Astrocyte (in vitro differentiated cells and primary cell): ENCODE measurements at regions not wholly inside any gene's neighbourhood (a gene's known extent, or its start where the extent isn't known, plus 50 kb on each side); places are given as distances from the start of the nearest gene placed in this dataset.

Experiments used
- DNase-seq: peaks from one replicate; pipeline ENCODE4 v3.0.0-alpha.2; 2010; ENCODE audit warnings: low read depth
- FAIRE-seq: peaks from 2 replicates; lab custom pipeline; 2011; peaks lifted over from hg19 to GRCh38; lab: Jason Lieb, UNC
- H2AFZ ChIP-seq: 2 replicates; pipeline ENCODE4 v1.6.0; 2012; ENCODE audit warnings: low read depth, low read length, inconsistent platforms
- H3K27ac ChIP-seq: 2 replicates; pipeline ENCODE4 v1.5.1; 2011; ENCODE audit warnings: low read depth, low read length, inconsistent platforms
- H3K27me3 ChIP-seq: 2 replicates; pipeline ENCODE4 v1.6.0; 2011; ENCODE audit warnings: low read length, inconsistent platforms; ENCODE audit not compliant: insufficient read depth
- H3K36me3 ChIP-seq: 2 replicates; pipeline ENCODE4 v1.5.1; 2011; ENCODE audit warnings: low read length, inconsistent platforms; ENCODE audit not compliant: insufficient read depth
- H3K4me1 ChIP-seq: 2 replicates; pipeline ENCODE4 v1.5.1; 2011; ENCODE audit warnings: low read length, inconsistent platforms; ENCODE audit not compliant: insufficient read depth
- H3K4me2 ChIP-seq: 2 replicates; pipeline ENCODE4 v1.6.0; 2012; ENCODE audit warnings: low read length, inconsistent platforms
- H3K4me3 ChIP-seq: 2 replicates; pipeline ENCODE4 v1.5.1; 2011; ENCODE audit warnings: low read depth, mild to moderate bottlenecking, low read length, inconsistent platforms; ENCODE audit not compliant: insufficient read depth
- H3K79me2 ChIP-seq: 2 replicates; pipeline ENCODE4 v1.6.0; 2012; ENCODE audit warnings: mild to moderate bottlenecking, low read length, inconsistent platforms; ENCODE audit not compliant: insufficient read depth
- H3K9ac ChIP-seq: 2 replicates; pipeline ENCODE4 v1.6.0; 2012; ENCODE audit warnings: mild to moderate bottlenecking, low read length, inconsistent platforms
- H3K9me3 ChIP-seq: 2 replicates; pipeline ENCODE4 v1.5.1; 2012; ENCODE audit warnings: low read depth, mild to moderate bottlenecking, low read length, inconsistent platforms; ENCODE audit not compliant: insufficient read depth
- H4K20me1 ChIP-seq: 2 replicates; pipeline ENCODE4 v1.6.0; 2012; ENCODE audit warnings: low read length, inconsistent platforms; ENCODE audit not compliant: insufficient read depth
- H3K27ac Mint-ChIP-seq: one replicate; pipeline ENCODE4 v1.8.0; 2021; ENCODE audit warnings: mild to moderate bottlenecking, mixed read lengths; ENCODE audit not compliant: unreplicated experiment
- H3K27me3 Mint-ChIP-seq: one replicate; pipeline ENCODE4 v1.8.0; 2021; ENCODE audit warnings: low read depth, mixed read lengths; ENCODE audit not compliant: unreplicated experiment
- H3K36me3 Mint-ChIP-seq: one replicate; pipeline ENCODE4 v1.8.0; 2021; ENCODE audit warnings: low read depth, mixed read lengths; ENCODE audit not compliant: unreplicated experiment
- H3K4me1 Mint-ChIP-seq: one replicate; pipeline ENCODE4 v1.8.0; 2021; ENCODE audit warnings: low read depth, mixed read lengths; ENCODE audit not compliant: unreplicated experiment
- H3K4me3 Mint-ChIP-seq: one replicate; pipeline ENCODE4 v1.8.0; 2021; ENCODE audit warnings: mild to moderate bottlenecking, moderate library complexity, mixed read lengths; ENCODE audit not compliant: unreplicated experiment
- H3K9me3 Mint-ChIP-seq: one replicate; pipeline ENCODE4 v1.8.0; 2021; ENCODE audit warnings: mild to moderate bottlenecking, mixed read lengths; ENCODE audit not compliant: unreplicated experiment
- CTCF ChIP-seq: IDR thresholded peaks from 2 replicates; pipeline ENCODE4 v1.5.1; 2011; ENCODE audit warnings: low read depth, mild to moderate bottlenecking, inconsistent platforms, low read length, moderate library complexity; ENCODE audit not compliant: insufficient read depth
- EZH2 ChIP-seq: IDR thresholded peaks from 2 replicates; pipeline ENCODE4 v1.6.1; 2012; ENCODE audit warnings: mild to moderate bottlenecking, low read length, inconsistent platforms; ENCODE audit not compliant: insufficient read depth

- Histone ChIP-seq H3K9ac (no peak overlapping the region), H3K4me3 (no peak overlapping the region), H3K4me1 (no peaks in the 10 kb centered on the region), H3K4me2 (no peak overlapping the region), H3K36me3 (no peaks in the 10 kb centered on the region), H2AFZ (no peak overlapping the region), H3K27me3 (no peaks in the 10 kb centered on the region), H3K79me2 (no peaks in the 10 kb centered on the region), H4K20me1 (no peaks in the 10 kb centered on the region), H3K9me3 (no peaks in the 10 kb centered on the region), H3K27ac (no peak overlapping the region)
- no peak overlapping the region for H3K4me3 Mint-ChIP-seq
- no peak overlapping the region for H3K27ac Mint-ChIP-seq
- peaks cover 2% of the 10 kb centered on the region for H3K36me3 Mint-ChIP-seq
- DNase-seq: no peak
- peaks cover under 1% of the 10 kb centered on the region for H3K4me1 Mint-ChIP-seq
- H3K9me3 Mint-ChIP-seq: no peaks in the 10 kb centered on the region
- FAIRE-seq: no peak
- peaks cover 36% of the 10 kb centered on the region for H3K27me3 Mint-ChIP-seq
- TF ChIP-seq CTCF (no peak), EZH2 (no peak)
These were observed 52.3 kb upstream of the DPYSL4 start for GRCh38 chr10:132134241-132135052.

GRCh38 chr10:132135053-132135872 is 51.5 kb upstream of the DPYSL4 start:
- H4K20me1 ChIP-seq: no peaks in the 10 kb centered on the region
- no peak overlapping the region for H3K4me3 Mint-ChIP-seq
- peaks cover 39% of the 10 kb centered on the region for H3K27me3 Mint-ChIP-seq
- no peaks in the 10 kb centered on the region for H3K9me3 Mint-ChIP-seq
- H3K9ac ChIP-seq: no peak overlapping the region
- H3K4me1 ChIP-seq: no peaks in the 10 kb centered on the region
- no peaks in the 10 kb centered on the region for H3K36me3 ChIP-seq
- FAIRE-seq: no peak
- no peak overlapping the region for H3K4me2 ChIP-seq
- H3K36me3 Mint-ChIP-seq: peaks cover 2% of the 10 kb centered on the region
- H3K27ac Mint-ChIP-seq: no peak overlapping the region
- H3K27me3 ChIP-seq: no peaks in the 10 kb centered on the region
- H3K79me2 ChIP-seq: no peaks in the 10 kb centered on the region
- no peak for DNase-seq
- H3K27ac ChIP-seq: no peak overlapping the region
- no peak overlapping the region for H2AFZ ChIP-seq
- H3K4me3 ChIP-seq: no peak overlapping the region
- TF ChIP-seq CTCF (no peak), EZH2 (no peak)
- H3K4me1 Mint-ChIP-seq: no peaks in the 10 kb centered on the region
- H3K9me3 ChIP-seq: no peaks in the 10 kb centered on the region
